ENCODE measurements at regions not wholly inside any gene's neighbourhood (a gene's known extent, or its start where the extent isn't known, plus 50 kb on each side); places are given as distances from the start of the nearest gene placed in this dataset.

GRCh38 chr14:30331030-30331429 lies 227.9 kb upstream of the G2E3 start:
- Histone ChIP-seq H3K27ac (ENCODE audit: low read depth) (no peak overlapping the region), H3K4me3 (no peak overlapping the region), H4K20me1 (replicated peaks; ENCODE audit: insufficient read depth) (no peaks in the 10 kb centered on the region), H2AFZ (no peak overlapping the region), H3K9me2 (ENCODE audit: insufficient read depth) (no peaks in the 10 kb centered on the region), H3F3A (replicated peaks; ENCODE audit: low read depth) (no peaks in the 10 kb centered on the region), H3K36me3 (ENCODE audit: insufficient read depth) (no peaks in the 10 kb centered on the region), H3K27me3 (ENCODE audit: insufficient read depth) (no peaks in the 10 kb centered on the region), H3K4me2 (no peak overlapping the region), H3K4me1 (ENCODE audit: insufficient read depth) (peaks cover 7% of the 10 kb centered on the region; the same call in 1 of the 2 replicates), H3K79me2 (replicated peaks; ENCODE audit: insufficient read depth) (no peaks in the 10 kb centered on the region)
- Mint-ChIP-seq H3K9me3 (peaks cover 8% of the 10 kb centered on the region; the same call in 1 of the 3 replicates), H3K36me3 (ENCODE audit: low read depth) (no peaks in the 10 kb centered on the region), H3K27me3 (ENCODE audit: insufficient read depth, low read depth, poor library complexity) (no peaks in the 10 kb centered on the region), H3K4me1 (0 out of 3 replicates have a peak, but pooled peaks cover 4% of the 10 kb centered on the region), H3K27ac (no peak overlapping the region), H3K4me3 (no peak overlapping the region)
- TF ChIP-seq EZH2phosphoT487 (IDR thresholded peaks at IDR 0.05; ENCODE audit: unreplicated experiment) (no peak), CTCF (conservative IDR thresholded peaks at IDR 0.05; ENCODE audit: low read depth in 2 of 2) (no peak), ETS1 (IDR thresholded peaks at IDR 0.05) (no peak), REST (IDR thresholded peaks at IDR 0.05; ENCODE audit: unreplicated experiment) (no peak), ZNF114 (CRISPR knock-in tag; IDR thresholded peaks at IDR 0.05) (no peak), POLR2AphosphoS5 (IDR thresholded peaks at IDR 0.05; ENCODE audit: low read depth) (no peak), ZNF331 (CRISPR knock-in tag; IDR thresholded peaks at IDR 0.05; ENCODE audit: low read depth) (no peak), CREB1 (CRISPR knock-in tag; IDR thresholded peaks at IDR 0.05; ENCODE audit: low read depth) (no peak), EZH2 (IDR thresholded peaks at IDR 0.05; ENCODE audit: low read depth, unreplicated experiment) (no peak), STAT1 (IDR thresholded peaks at IDR 0.05; ENCODE audit: unreplicated experiment) (no peak), ZNF462 (CRISPR knock-in tag; IDR thresholded peaks at IDR 0.05) (no peak)
- no peak for DNase-seq (ENCODE audit: low spot score)
- no peak for ATAC-seq

All from GM23338 (cell line).